ACC112 (cell line): ENCODE measurements at regions not wholly inside any gene's neighbourhood (a gene's known extent, or its start where the extent isn't known, plus 50 kb on each side); places are given as distances from the start of the nearest gene placed in this dataset.

Experiments used
- H2AFZ ChIP-seq: fragments of 200-600 bp; sonication (generic); one replicate; pipeline ENCODE4 v1.6.0; 2017; ENCODE audit warnings: antibody characterized with exemption, low read length; ENCODE audit not compliant: unreplicated experiment
- H3K27ac ChIP-seq: fragments of 200-600 bp; sonication (generic); 2 replicates; pipeline ENCODE4 v1.5.1; 2014; ENCODE audit warnings: low read depth, mild to moderate bottlenecking, antibody characterized with exemption, low read length, moderate library complexity
- H3K27me3 ChIP-seq: fragments of 200-600 bp; sonication (generic); 2 replicates; pipeline ENCODE4 v1.6.1; 2014; ENCODE audit warnings: mild to moderate bottlenecking, antibody characterized with exemption, low read length, moderate library complexity, mixed read lengths; ENCODE audit not compliant: insufficient read depth
- H3K36me3 ChIP-seq: fragments of 200-600 bp; sonication (generic); 2 replicates; pipeline ENCODE4 v1.6.1; 2016; ENCODE audit warnings: mild to moderate bottlenecking, antibody characterized with exemption, low read length, moderate library complexity, mixed read lengths; ENCODE audit not compliant: insufficient read depth
- H3K4me1 ChIP-seq: fragments of 200-600 bp; sonication (generic); one replicate; pipeline ENCODE4 v1.6.1; 2016; ENCODE audit warnings: low read length, mixed read lengths; ENCODE audit not compliant: insufficient read depth, unreplicated experiment, control insufficient read depth
- H3K4me3 ChIP-seq: fragments of 200-600 bp; sonication (generic); 2 replicates; pipeline ENCODE4 v1.5.1; 2014; ENCODE audit warnings: mild to moderate bottlenecking, low read depth, low read length
- H3K79me2 ChIP-seq: fragments of 200-600 bp; sonication (generic); one replicate; pipeline ENCODE4 v1.6.0; 2016; ENCODE audit warnings: low read length; ENCODE audit not compliant: control insufficient read depth, unreplicated experiment, insufficient read depth

DNA sequence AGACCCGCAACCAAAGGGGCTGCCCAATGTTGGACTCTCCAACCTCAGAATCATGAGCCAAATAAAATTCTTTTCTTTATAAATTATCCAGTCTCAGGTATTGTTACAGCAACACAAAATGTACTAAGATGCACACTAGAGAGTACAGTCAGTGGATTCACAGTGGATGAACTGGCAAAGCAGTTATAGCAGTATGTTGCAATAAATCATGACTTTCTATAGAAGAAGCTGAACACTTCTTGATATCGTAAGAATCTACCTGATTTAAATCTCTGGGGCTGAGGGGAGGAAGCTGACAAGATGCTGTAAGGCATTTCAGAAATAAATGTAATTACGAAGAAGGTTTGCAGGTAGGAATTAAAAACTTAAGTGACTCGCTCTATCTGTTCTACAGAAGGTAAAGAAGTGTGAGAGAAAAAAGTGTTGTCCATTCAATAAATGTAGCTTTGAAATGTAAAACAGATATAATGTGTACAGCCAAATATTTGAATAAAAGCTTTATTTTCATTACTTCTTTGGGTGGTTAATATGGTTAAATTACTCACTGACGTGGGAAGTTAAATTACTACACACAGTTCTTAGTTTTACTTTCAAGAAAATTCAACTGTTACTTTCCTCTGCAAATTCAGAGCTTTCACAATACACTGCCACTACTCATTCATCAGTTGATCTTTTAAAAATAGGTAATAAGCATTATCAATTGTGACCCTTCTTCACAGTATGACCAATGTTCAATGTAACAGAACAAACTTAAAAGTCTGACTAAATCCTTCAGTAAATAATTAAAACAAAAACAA lies 439.1 kb downstream of the SHQ1 start:
- H2AFZ ChIP-seq = no peak overlapping the region
- no peak overlapping the region for H3K4me3 ChIP-seq
- H3K36me3 ChIP-seq = no peaks in the 10 kb centered on the region; the same call in 1 of the 2 replicates
- peaks cover 91% of the 10 kb centered on the region for H3K79me2 ChIP-seq
- H3K27me3 ChIP-seq = no peaks in the 10 kb centered on the region
- H3K4me1 ChIP-seq = peaks cover 36% of the 10 kb centered on the region
- no peak overlapping the region for H3K27ac ChIP-seq

DNA sequence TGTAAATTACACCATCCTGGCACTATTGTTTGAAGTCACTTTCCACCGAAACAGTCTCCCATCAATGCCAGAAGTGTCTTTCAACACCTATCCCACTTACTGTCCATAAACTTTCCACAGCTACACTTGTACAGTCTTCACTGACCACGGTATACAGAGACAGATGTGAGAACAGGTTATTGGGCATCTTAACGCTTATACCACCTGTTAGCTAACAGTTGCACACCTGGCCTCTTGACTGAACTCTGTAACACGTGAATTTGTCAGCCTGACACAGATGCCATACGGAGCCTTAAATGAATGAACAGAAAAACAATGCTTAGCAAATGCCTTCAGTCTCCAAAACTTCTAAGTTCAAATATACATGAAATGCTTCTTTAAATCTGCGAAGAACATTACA lies 440.5 kb downstream of the SHQ1 start:
- H3K27me3 ChIP-seq = no peaks in the 10 kb centered on the region
- H3K79me2 ChIP-seq = peaks cover 90% of the 10 kb centered on the region
- H3K4me1 ChIP-seq = peaks cover 24% of the 10 kb centered on the region
- H3K4me3 ChIP-seq = no peak overlapping the region
- H3K36me3 ChIP-seq = no peaks in the 10 kb centered on the region
- H3K27ac ChIP-seq = no peak overlapping the region
- H2AFZ ChIP-seq = no peak overlapping the region

DNA sequence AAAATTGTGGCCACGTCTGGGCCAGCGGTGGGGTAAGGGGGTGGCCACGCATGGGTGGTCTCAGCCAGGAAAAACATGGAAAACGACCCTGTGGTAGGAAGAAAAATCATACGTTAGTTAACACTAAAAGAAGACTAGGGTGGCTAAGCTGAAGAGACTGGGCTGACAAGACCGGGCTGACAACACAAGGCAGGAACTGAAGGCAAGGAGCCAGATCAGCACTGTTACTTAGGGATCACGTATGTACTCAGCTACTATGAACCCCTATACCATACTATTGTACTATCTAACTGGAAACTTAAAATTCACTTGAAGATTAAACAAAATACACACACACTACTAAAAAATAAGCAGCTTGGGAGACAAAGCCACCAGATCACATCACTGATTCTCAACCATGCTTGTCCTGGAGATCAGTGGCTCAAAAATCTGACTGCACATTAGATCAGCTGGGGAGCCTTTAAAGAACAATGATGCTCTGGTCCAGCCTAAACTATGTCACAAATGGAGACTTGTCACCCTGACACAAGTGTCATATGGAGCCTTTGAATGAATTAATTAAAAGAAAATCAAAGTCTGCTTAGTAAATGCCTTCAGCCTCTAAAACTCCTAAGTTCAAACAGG lies 442.2 kb downstream of the SHQ1 start:
- Histone ChIP-seq H3K79me2 (peaks cover 90% of the 10 kb centered on the region), H3K36me3 (no peaks in the 10 kb centered on the region), H3K27me3 (no peaks in the 10 kb centered on the region), H3K4me1 (peaks cover 8% of the 10 kb centered on the region), H3K27ac (no peak overlapping the region), H3K4me3 (no peak overlapping the region), H2AFZ (no peak overlapping the region)

DNA sequence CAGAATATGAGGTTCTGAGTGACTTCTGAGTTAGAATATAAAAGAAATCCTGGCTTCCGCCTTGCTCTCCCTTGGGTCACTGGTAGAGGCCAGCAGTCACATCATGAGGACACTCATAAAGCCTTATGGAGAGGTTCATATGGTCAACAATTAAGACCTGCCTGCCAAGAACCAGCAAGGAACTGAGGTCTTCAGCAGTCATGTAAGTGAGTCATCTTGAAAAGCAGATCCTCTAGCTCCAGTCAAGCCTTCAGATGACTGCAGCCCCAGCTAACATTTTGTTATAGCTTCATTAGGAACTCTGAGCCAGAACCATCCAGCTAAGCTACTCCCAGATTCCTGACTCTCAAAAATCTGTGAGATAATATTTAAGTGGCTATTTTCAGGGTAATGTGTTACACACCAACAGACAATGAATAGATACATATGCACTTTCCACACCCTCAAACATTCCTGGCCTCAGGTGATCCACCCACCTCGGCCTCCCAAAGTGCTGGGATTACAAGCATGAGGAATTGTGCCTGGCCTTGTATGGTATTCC lies 447.2 kb downstream of the SHQ1 start:
- Histone ChIP-seq H3K79me2 (peaks cover 85% of the 10 kb centered on the region), H3K36me3 (no peaks in the 10 kb centered on the region), H3K27me3 (no peaks in the 10 kb centered on the region), H3K4me1 (peaks cover 3% of the 10 kb centered on the region), H3K4me3 (no peak overlapping the region), H3K27ac (no peak overlapping the region), H2AFZ (no peak overlapping the region)

DNA sequence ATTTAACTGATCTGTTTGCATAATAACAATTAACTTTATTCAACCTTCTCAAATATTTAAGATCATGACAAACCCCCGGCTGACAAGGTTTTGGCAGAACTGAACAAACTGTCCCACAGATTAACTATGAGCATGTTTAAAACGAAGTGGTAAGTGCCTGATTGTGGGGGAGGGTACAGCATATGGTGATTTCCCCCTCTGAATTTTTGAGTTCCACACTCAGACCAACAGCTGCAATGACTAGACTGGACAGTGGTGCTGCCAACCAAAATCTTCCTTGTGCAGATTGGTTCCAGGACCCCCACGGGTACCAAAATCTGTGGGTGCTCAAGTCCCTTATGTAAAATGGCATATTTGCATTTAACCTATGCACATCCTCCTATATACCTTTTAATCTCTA lies 449.5 kb downstream of the SHQ1 start:
- Histone ChIP-seq H3K79me2 (peaks cover 87% of the 10 kb centered on the region), H3K27me3 (no peaks in the 10 kb centered on the region), H3K36me3 (no peaks in the 10 kb centered on the region), H3K4me1 (peaks cover 3% of the 10 kb centered on the region), H3K4me3 (no peak overlapping the region), H2AFZ (no peak overlapping the region), H3K27ac (no peak overlapping the region)

DNA sequence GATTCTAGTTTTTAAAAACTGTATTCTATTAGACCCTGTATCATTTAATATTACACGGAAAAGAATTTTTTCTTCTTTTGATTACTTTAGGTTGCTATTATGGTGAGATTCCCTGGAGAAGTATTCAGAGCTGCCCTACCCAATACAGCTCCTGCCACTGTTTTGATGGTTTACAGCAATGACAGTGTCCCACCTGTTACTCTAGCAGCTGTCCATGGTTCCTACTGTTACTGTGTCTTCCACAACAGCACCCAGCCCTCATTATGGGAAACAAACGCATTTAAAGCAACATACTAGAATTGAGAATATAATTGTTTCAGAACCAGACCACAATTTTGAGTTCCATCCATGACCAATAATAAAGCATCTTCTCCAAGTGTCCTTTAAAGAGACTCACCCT lies 450.7 kb downstream of the SHQ1 start:
- Histone ChIP-seq H3K27ac (no peak overlapping the region), H3K79me2 (peaks cover 88% of the 10 kb centered on the region), H2AFZ (no peak overlapping the region), H3K36me3 (no peaks in the 10 kb centered on the region), H3K4me3 (no peak overlapping the region), H3K4me1 (peaks cover 3% of the 10 kb centered on the region), H3K27me3 (no peaks in the 10 kb centered on the region)

DNA sequence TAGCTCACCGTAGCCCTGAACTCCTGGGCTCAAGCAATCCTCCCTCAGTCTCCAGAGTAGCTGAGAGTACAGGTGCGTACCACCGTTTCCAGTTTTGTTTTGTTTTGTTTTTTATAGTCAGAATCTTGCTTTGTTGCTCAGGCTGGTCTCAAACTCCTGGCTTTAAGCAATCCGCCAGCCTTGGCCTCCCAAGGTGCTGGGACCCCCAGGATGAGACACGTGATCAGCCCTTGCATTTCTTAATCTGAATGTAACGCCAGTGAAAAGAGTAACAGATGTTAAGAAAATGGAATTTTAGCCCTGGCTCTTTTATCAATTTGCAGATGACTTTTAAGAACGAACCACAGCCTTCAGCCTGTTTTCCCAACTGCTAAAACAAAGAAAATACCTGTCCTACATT lies 451.3 kb downstream of the SHQ1 start:
- Histone ChIP-seq H3K27me3 (no peaks in the 10 kb centered on the region), H3K79me2 (peaks cover 87% of the 10 kb centered on the region), H3K4me3 (no peak overlapping the region), H3K4me1 (peaks cover 3% of the 10 kb centered on the region), H2AFZ (no peak overlapping the region), H3K27ac (no peak overlapping the region), H3K36me3 (no peaks in the 10 kb centered on the region)

DNA sequence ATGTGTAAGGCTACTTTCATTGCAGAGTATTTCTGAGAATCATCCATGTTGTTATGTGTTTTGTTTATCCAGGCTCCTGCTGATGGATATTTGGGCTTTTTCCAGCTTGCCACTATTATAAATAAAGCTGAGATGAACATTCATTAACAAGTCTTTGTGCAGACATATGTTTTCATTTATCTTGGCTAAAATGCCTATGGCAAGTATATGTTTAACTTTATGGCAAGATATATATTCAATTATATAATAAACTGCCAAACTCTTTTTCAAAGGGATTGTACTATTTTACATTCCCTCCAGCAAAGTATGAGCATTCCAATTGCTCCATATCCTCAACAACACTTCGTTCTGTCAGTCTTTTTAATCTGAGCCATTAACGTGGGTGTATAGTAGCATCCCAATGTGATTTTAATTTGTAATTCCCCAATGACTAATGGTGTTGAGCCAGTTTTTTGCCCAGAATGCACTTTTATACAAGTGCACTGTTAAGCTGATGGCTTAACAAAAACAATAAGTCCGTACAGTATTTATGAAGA lies 452.4 kb downstream of the SHQ1 start:
- Histone ChIP-seq H3K4me1 (peaks cover 3% of the 10 kb centered on the region), H3K27ac (no peak overlapping the region), H3K4me3 (no peak overlapping the region), H2AFZ (no peak overlapping the region), H3K27me3 (no peaks in the 10 kb centered on the region), H3K79me2 (peaks cover 87% of the 10 kb centered on the region), H3K36me3 (no peaks in the 10 kb centered on the region)

DNA sequence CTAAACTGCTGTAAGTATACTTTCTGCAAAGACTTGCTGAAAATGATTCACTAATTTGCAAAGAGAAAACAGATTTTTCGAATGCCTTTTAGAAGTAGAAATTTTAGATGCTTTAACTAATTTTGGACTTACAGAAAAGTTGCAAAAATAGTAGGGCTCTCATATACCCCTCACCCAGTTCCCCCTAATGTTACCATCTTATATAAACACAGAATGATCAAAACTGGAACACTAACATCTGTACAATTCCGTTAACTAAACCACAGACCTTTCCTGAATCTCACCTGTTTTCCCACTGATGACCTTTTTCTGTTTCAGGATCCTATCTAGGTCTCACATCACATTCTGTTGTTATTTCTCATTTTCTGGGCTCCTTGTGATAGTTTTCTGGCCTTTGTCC lies 454.8 kb downstream of the SHQ1 start:
- Histone ChIP-seq H3K27ac (no peak overlapping the region), H3K36me3 (no peaks in the 10 kb centered on the region), H3K27me3 (no peaks in the 10 kb centered on the region), H3K4me3 (no peak overlapping the region), H2AFZ (no peak overlapping the region), H3K4me1 (peaks cover 3% of the 10 kb centered on the region), H3K79me2 (peaks cover 84% of the 10 kb centered on the region)

DNA sequence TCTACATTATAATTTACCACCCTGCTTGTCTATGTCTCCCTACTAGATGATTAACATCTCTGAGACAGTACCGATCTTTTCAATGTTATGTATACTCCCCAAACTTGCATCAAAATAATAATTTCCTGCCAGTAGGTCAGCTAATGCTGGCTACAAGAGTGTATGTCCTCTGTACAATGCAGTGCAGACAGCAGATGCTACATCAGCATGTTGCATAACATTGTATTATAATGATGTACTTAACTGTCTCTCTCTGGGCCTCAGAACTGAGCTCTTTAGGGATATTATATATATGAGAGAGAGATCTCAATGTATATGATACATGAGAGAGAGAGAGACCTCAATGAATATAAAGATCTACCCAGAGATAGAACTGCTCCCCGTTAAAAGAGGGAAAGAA lies 456.6 kb downstream of the SHQ1 start:
- no peak overlapping the region for H2AFZ ChIP-seq
- no peak overlapping the region for H3K27ac ChIP-seq
- H3K4me3 ChIP-seq = no peak overlapping the region
- H3K36me3 ChIP-seq = no peaks in the 10 kb centered on the region
- H3K4me1 ChIP-seq = peaks cover 3% of the 10 kb centered on the region
- H3K27me3 ChIP-seq = no peaks in the 10 kb centered on the region
- H3K79me2 ChIP-seq = peaks cover 81% of the 10 kb centered on the region

DNA sequence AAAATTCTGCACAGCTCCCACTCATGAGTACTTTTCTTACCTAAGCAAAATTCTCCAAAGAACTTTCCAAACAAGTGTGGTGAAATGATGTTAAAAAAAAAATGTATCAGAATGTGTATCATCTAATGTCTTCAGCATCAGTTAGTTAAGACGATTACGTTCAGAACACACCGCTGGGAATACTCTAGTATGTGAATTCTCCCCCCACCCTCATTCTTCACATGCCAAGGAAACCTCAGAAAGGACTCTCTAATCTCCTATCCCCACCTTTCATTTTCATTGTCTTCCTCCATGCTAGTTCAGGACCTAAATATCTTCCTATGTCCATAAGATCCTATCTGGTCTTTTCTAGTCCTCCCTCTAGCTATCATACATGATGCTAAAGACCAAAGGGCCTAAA lies 457.4 kb downstream of the SHQ1 start:
- Histone ChIP-seq H2AFZ (no peak overlapping the region), H3K27ac (no peak overlapping the region), H3K4me3 (no peak overlapping the region), H3K79me2 (peaks cover 80% of the 10 kb centered on the region), H3K4me1 (no peaks in the 10 kb centered on the region), H3K27me3 (no peaks in the 10 kb centered on the region), H3K36me3 (no peaks in the 10 kb centered on the region)
